ENCODE measurements at regions not wholly inside any gene's neighbourhood (a gene's known extent, or its start where the extent isn't known, plus 50 kb on each side); places are given as distances from the start of the nearest gene placed in this dataset.
A peak's percentile ranks its signal among the peaks of the same experiment; 100 is the strongest.

GRCh38 chr19:30784850-30785457 is 412.8 kb downstream of the ZNF536 start:
- DNase-seq (ENCODE audit: low spot score): peak; percentile 24

GRCh38 chr19:30783936-30784335 is 411.8 kb downstream of the ZNF536 start:
- DNase-seq (ENCODE audit: low spot score): no peak

- DNase-seq (ENCODE audit: low spot score): no peak
These were observed 411.0 kb downstream of the ZNF536 start for GRCh38 chr19:30783212-30783611.

- DNase-seq (ENCODE audit: low spot score): no peak
These were observed 409.3 kb downstream of the ZNF536 start for GRCh38 chr19:30781519-30781918.

GRCh38 chr19:30781047-30781446 is 408.9 kb downstream of the ZNF536 start:
- no peak for DNase-seq (ENCODE audit: low spot score)

- DNase-seq (ENCODE audit: low spot score): no peak
These were observed 408.3 kb downstream of the ZNF536 start for GRCh38 chr19:30780456-30780855.

GRCh38 chr19:30780032-30780431 is 407.8 kb downstream of the ZNF536 start:
- no peak for DNase-seq (ENCODE audit: low spot score)

- DNase-seq (ENCODE audit: low spot score): no peak
These were observed 407.0 kb downstream of the ZNF536 start for GRCh38 chr19:30778961-30779715.

- DNase-seq (ENCODE audit: low spot score): no peak
These were observed 405.9 kb downstream of the ZNF536 start for GRCh38 chr19:30778061-30778460.

- DNase-seq (ENCODE audit: low spot score): no peak
These were observed 403.8 kb downstream of the ZNF536 start for GRCh38 chr19:30775956-30776355.

GRCh38 chr19:30774252-30774766 is 402.1 kb downstream of the ZNF536 start:
- DNase-seq (ENCODE audit: low spot score): no peak

GRCh38 chr19:30762651-30763050 is 390.5 kb downstream of the ZNF536 start:
- DNase-seq (ENCODE audit: low spot score): no peak

GRCh38 chr19:30760014-30760413 is 387.8 kb downstream of the ZNF536 start:
- no peak for DNase-seq (ENCODE audit: low spot score)

GRCh38 chr19:30757837-30758617 is 385.8 kb downstream of the ZNF536 start:
- no peak for DNase-seq (ENCODE audit: low spot score)

GRCh38 chr19:30757104-30757836 is 385.1 kb downstream of the ZNF536 start:
- no peak for DNase-seq (ENCODE audit: low spot score)

- DNase-seq (ENCODE audit: low spot score): no peak
These were observed 383.4 kb downstream of the ZNF536 start for GRCh38 chr19:30755581-30755980.

- no peak for DNase-seq (ENCODE audit: low spot score)
These were observed 382.0 kb downstream of the ZNF536 start for GRCh38 chr19:30754162-30754561.

GRCh38 chr19:30752876-30753275 is 380.7 kb downstream of the ZNF536 start:
- DNase-seq (ENCODE audit: low spot score): no peak

GRCh38 chr19:30752201-30752600 is 380.0 kb downstream of the ZNF536 start:
- DNase-seq (ENCODE audit: low spot score): no peak

- DNase-seq (ENCODE audit: low spot score): no peak
These were observed 373.3 kb downstream of the ZNF536 start for GRCh38 chr19:30745476-30745985.

GRCh38 chr19:30744741-30745475 is 372.7 kb downstream of the ZNF536 start:
- DNase-seq (ENCODE audit: low spot score): no peak

All from A172 (cell line).